CD4-positive, alpha-beta T cell treated with Interleukin-4 for 1 hour (primary cell): ENCODE measurements at regions not wholly inside any gene's neighbourhood (a gene's known extent, or its start where the extent isn't known, plus 50 kb on each side); places are given as distances from the start of the nearest gene placed in this dataset.

Source experiments
- DNase-seq, 2 donors: peaks; one replicate each; pipeline ENCODE4 v3.0.0-alpha.2; 2020 to 2022

- no peak for DNase-seq
Measured at GRCh38 chr2:181252262-181253148, 204.7 kb upstream of the ITGA4 start.

DNA sequence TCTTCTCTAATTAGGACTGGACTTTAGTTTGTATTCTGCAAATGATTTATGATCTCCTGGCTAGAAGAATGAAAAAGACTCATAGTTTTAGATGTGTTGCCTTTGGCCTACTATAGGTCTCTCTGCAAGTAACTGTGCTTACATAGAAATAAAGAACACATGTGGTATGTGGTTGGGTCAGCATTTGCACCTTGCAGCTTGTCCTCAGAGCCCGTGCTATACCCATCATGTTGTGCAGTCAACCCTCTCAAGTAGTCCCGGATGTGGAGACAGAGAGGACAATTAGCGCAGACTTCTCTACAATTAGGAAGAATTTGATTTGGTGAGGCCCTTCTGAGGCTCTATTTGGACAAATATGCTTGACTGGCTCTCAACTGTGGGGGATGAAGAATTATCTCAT lies 203.7 kb upstream of the ITGA4 start:
- DNase-seq: no peak

- no peak for DNase-seq
Measured at GRCh38 chr2:181255651-181256050, 201.5 kb upstream of the ITGA4 start.

- DNase-seq: no peak
Measured at GRCh38 chr2:181258720-181259119, 198.5 kb upstream of the ITGA4 start.

GRCh38 chr2:181262782-181263181 lies 194.4 kb upstream of the ITGA4 start:
- no peak for DNase-seq

DNA sequence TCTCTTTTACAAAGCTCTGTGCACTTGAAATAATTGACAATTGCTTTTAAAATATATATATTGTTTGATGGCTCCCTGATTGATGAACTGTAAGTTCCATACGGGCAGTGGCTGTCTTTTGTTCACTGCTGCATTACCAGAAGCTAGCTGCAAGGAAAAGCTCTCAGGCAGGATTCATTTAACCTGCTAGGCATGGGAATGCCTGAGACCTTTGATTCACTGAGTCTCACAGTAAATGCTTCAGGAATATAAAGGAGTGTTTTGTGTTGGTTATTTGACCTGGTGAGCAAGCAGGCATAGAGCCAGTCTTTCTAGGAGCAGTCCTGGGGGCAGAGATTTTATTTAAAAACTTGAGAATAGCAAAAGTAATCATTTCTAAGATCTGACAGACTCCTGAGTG lies 193.2 kb upstream of the ITGA4 start:
- no peak for DNase-seq

DNA sequence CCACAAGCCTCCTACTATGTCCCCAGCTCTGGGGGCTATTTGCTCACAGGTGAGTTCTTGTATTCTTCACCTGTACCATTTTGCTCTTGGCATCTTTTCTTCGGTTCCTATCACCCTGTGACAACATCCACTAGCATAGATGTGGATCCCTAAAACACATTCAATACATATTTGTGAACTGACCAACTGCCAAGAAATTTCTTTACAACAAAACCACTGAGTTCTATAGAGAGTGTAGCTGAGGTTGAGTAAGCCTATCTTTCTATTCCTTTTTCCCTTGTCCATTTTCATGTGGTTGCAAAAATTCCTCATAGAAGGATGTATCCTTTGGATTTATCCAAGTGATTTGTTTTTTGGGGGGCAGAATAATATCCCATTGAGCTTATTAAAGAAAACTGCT lies 192.7 kb upstream of the ITGA4 start:
- DNase-seq: no peak

- DNase-seq: no peak
Measured at GRCh38 chr2:181266614-181267013, 190.6 kb upstream of the ITGA4 start.

GRCh38 chr2:181268174-181268867 lies 188.9 kb upstream of the ITGA4 start:
- no peak for DNase-seq

- no peak for DNase-seq
Measured at GRCh38 chr2:181273986-181274385, 183.2 kb upstream of the ITGA4 start.

GRCh38 chr2:181275643-181276070 lies 181.5 kb upstream of the ITGA4 start:
- peak; percentile 21 to 55 for DNase-seq

DNA sequence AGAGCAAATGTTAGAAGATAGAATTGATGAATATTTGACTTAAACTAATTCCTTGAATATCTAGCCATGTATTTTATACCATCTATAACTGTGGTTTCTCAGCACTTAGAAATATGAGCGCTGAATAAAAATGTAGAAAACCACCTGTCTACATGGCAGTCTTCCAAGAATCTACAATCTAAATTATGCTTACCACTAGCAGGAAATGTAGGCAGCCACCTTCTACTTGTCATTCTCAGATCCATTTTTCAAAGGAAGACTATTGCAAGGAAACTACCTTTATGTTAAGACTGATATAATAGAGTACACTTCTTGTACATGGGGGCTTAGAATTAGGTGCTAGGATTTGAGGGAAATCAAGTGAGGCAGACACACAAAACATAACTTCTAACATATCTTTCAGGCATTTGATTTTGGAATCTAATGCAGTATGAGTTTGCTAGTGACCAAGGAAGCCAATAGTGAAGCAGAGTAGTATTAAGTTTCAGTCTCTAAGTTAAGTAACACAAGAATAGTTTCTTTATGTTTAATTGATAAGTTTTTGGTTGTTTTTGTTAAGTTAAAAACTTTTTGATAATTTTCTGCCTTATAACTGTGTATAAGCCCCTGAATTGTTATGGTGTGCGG lies 175.9 kb upstream of the ITGA4 start:
- peak in 1 of 2 donors; percentile 76 for DNase-seq

DNA sequence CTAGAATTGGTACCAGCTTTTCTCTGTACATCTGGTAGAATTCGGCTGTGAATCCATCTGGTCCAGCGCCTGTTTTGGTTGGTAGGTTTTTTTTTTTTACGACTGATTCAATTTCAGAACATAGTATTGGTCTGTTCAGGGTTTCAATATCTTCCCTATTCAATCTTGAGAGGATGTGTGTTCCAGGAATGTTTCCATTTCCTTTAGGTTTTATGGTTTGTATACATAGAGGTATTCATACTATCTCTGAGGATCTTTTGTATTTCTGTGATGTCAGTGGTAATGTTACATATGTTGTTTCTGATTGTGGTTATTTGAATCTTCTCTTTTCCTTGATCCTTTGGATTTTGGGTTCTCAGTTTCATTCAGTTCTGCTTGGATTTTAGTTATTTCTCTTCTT lies 172.1 kb upstream of the ITGA4 start:
- DNase-seq: no peak

- no peak for DNase-seq
Measured at GRCh38 chr2:181289698-181290097, 167.5 kb upstream of the ITGA4 start.

DNA sequence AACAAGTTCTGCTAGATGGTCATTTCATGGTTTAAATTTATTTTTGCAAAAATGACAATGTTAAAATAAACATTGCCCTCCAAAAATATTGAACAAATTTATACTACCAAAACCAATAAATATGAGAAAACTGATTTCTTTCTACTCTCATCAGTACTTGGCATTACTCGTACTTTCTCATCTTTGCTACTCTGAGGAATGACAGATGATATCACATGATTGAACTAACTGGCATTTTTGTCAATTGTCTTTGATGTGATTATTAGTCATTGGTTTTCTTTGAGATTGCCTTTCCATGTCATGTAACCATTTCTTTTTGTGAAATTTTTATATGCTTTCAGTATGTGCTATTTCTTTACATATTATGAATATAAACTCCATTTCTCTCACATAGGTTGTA lies 167.0 kb upstream of the ITGA4 start:
- no peak for DNase-seq

GRCh38 chr2:181294979-181295378 lies 162.2 kb upstream of the ITGA4 start:
- DNase-seq: no peak

DNA sequence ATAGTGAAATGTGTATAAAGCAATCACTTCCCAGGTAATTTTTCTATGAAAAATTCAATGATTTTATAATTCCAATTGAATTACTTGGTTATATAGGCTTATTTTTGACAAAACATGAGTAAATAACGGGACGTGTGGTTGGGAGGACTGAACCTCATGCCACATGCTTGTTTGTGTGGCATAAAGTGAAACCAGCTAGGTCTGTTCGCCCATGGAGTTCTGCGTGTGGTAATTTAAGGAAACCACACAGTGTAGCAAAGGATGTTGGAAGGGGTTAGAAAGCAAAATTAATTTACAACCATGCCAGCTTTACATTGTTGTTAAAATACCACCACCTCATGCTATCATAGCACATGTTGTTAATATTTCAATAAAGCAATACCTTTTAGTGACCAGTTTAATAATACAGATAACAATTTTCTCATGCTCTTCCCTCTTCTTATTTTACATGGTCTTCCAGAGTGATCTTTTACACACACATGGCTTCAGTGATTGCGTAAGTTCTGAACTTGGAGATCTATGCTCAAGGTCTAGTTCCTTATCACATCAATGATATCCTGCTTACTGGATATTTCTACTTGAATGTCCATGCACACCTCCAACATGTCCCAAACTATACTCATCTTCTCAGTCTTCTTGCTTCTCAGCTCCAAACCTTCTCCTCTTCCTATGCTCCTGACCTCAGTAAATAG lies 156.4 kb upstream of the ITGA4 start:
- DNase-seq: peak; percentile 59 to 75

DNA sequence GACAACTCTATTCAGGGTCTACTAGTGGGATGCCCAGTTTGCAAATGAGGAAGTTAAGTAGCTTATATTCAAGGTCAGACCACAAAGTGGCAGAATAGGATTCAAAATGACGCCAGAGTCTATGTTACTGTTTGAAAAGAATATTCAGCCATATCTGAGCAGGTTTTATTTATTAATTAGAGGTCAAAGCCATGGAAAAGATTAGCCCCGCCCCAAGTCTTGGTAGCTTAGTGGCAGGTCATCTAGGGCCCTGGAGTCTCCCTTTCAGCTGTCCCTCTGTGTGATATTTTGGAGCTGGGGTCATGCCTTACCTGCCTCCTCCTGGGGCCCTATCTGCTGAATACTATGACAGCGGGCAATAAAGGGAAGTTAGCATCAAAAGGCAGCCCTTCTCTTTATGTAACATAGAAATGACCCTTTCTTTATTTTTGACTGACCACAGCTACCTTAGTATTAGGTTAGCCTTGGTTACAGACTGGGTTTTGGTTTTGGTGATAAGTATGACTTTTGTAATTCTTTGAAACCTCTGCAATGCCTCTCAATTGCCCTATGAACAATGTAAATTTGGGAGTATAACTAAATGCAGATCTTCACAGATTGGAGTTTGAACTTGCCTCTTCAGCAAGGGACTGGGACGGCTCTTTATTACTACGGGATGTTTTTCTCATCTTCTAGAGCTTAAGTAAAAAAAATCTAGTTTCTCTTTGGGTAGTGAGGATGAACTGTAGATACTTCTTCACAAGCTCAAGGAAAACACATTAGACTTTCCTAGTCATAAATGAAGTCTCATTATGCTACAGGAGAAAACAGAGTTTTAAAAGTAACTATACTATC lies 153.0 kb upstream of the ITGA4 start:
- DNase-seq: peak; percentile 40 to 52

- peak; percentile 76 to 77 for DNase-seq
Measured at GRCh38 chr2:181305301-181306123, 151.7 kb upstream of the ITGA4 start.

DNA sequence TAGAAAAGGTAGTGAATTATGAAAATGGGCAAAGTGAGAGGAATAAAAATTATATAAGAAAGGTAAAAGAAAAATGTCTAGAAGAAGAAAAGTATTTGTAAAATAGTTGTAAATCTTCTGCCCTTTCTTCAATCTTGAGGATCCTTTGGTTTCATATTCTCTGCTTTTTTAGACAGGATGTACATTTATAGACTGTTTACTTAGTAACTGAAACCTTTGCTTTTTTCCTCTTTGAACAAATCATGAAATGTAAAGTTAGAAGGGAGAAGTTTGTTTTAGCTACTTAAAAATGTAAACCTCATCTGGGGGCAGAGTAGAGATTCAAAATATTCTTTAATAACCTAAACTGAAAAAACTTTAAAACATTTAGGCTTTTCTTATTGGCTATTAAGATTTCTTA lies 150.4 kb upstream of the ITGA4 start:
- peak in 1 of 2 donors; percentile 79 for DNase-seq
